ENCODE measurements at regions not wholly inside any gene's neighbourhood (a gene's known extent, or its start where the extent isn't known, plus 50 kb on each side); places are given as distances from the start of the nearest gene placed in this dataset.

- DNase-seq (ENCODE audit: low read depth, low spot score), result no peak
- TF ChIP-seq CTCF (IDR thresholded peaks at IDR 0.05; ENCODE audit: low read depth, low read length), result no peak
- no peak overlapping the region for H3K4me3 ChIP-seq (ENCODE audit: low read depth, low read length)
- in situ Hi-C loops (cut with HindIII; ENCODE audit: low sequenced_read_pairs), result no loop called here
These were observed 51.3 kb upstream of the CNKSR3 start for GRCh38 chr6:154561750-154562149.

GRCh38 chr6:154565331-154565730, 54.8 kb upstream of the CNKSR3 start:
- no peak for DNase-seq (ENCODE audit: low read depth, low spot score)
- TF ChIP-seq CTCF (IDR thresholded peaks at IDR 0.05; ENCODE audit: low read depth, low read length), result no peak
- in situ Hi-C loops (cut with HindIII; ENCODE audit: low sequenced_read_pairs), result no loop called here

GRCh38 chr6:154566866-154567265, 56.4 kb upstream of the CNKSR3 start:
- no peak overlapping the region for H3K4me3 ChIP-seq (ENCODE audit: low read depth, low read length)
- in situ Hi-C loops (cut with HindIII; ENCODE audit: low sequenced_read_pairs), result no loop called here
- no peak for TF ChIP-seq CTCF (IDR thresholded peaks at IDR 0.05; ENCODE audit: low read depth, low read length)
- no peak for DNase-seq (ENCODE audit: low read depth, low spot score)

More at GRCh38 chr6:154565331-154565730, 54.8 kb upstream of the CNKSR3 start:
- H3K4me3 ChIP-seq (ENCODE audit: low read depth, low read length), result no peak overlapping the region

GRCh38 chr6:154567695-154568220, 57.3 kb upstream of the CNKSR3 start:
- no peak for TF ChIP-seq CTCF (IDR thresholded peaks at IDR 0.05; ENCODE audit: low read depth, low read length)
- DNase-seq (ENCODE audit: low read depth, low spot score), result no peak
- no peak overlapping the region for H3K4me3 ChIP-seq (ENCODE audit: low read depth, low read length)
- in situ Hi-C loops (cut with HindIII; ENCODE audit: low sequenced_read_pairs), result no loop called here

DNA sequence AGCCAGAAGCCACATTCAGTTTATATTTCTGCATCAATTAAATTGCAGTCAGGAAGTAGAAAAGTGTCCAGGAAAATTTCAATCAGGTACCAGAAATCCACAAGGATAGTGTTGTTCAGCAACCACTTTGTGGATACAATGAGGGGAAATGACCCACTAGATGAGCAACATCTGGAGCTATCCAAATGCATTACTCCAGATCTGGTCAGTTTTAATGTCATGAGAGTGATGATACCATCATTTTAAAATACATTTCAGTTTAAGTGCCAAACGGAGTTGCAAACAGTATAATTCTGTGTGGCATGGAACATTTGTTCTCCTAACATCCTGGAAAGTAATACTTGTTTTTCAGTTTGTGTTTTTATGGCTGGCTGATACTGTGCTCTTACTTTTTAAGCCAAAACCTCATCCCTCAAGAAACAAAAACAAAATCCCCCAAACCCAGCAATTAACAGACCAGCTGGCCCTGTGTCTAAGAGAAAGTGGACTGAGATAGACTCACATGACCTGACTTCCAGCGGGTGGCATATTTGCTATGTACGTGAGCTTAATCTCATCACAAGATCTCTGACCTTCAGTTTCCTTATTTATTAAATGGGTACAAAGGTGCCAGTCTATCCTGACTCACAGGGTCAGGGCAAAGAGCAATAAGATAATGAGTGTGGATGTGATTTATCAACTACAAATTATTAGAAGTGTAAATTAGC, 58.8 kb upstream of the CNKSR3 start:
- no peak for DNase-seq (ENCODE audit: low read depth, low spot score)
- in situ Hi-C loops (cut with HindIII; ENCODE audit: low sequenced_read_pairs), result no loop called here
- no peak for TF ChIP-seq CTCF (IDR thresholded peaks at IDR 0.05; ENCODE audit: low read depth, low read length)

GRCh38 chr6:154570505-154570904, 60.0 kb upstream of the CNKSR3 start:
- no peak for TF ChIP-seq CTCF (IDR thresholded peaks at IDR 0.05; ENCODE audit: low read depth, low read length)
- H3K4me3 ChIP-seq (ENCODE audit: low read depth, low read length), result no peak overlapping the region
- in situ Hi-C loops (cut with HindIII; ENCODE audit: low sequenced_read_pairs), result no loop called here
- no peak for DNase-seq (ENCODE audit: low read depth, low spot score)

More for the DNA sequence above, 58.8 kb upstream of the CNKSR3 start:
- H3K4me3 ChIP-seq (ENCODE audit: low read depth, low read length), result no peak overlapping the region
